OCI-LY3 (cell line): ENCODE measurements at regions not wholly inside any gene's neighbourhood (a gene's known extent, or its start where the extent isn't known, plus 50 kb on each side); places are given as distances from the start of the nearest gene placed in this dataset.

Source experiments
- H2AFZ ChIP-seq: fragments of 200-600, 300-600 bp; shearing (Covaris generic); 2 replicates; pipeline ENCODE4 v1.6.0; 2014; ENCODE audit warnings: antibody characterized with exemption, low read depth, low read length
- H3K27ac ChIP-seq: fragments of 200-600, 300-600 bp; sonication (generic); 2 replicates; pipeline ENCODE4 v1.5.1; 2014; ENCODE audit warnings: mild to moderate bottlenecking, low read length, moderate library complexity, mixed read lengths
- H3K27me3 ChIP-seq: fragments of 200-600, 300-600 bp; sonication (generic); 2 replicates; pipeline ENCODE4 v1.6.1; 2014; ENCODE audit warnings: low read depth, low read length, mixed read lengths
- H3K36me3 ChIP-seq: fragments of 200-600, 300-600 bp; sonication (generic); replicated peaks from 2 replicates; pipeline ENCODE3; 2014; ENCODE audit warnings: low read depth, low read length, mixed read lengths
- H3K4me1 ChIP-seq: fragments of 300-600, 200-600 bp; sonication (generic); 2 replicates; pipeline ENCODE4 v1.6.1; 2014; ENCODE audit warnings: low read length, mixed read lengths
- H3K4me2 ChIP-seq: fragments of 200-600, 300-600 bp; sonication (generic); 2 replicates; pipeline ENCODE4 v1.6.1; 2014; ENCODE audit warnings: low read length, mixed read lengths
- H3K4me3 ChIP-seq: fragments of 300-600, 200-600 bp; sonication (generic); 2 replicates; pipeline ENCODE4 v1.5.1; 2014; ENCODE audit warnings: antibody characterized with exemption, mild to moderate bottlenecking, low read length, moderate library complexity
- H3K79me2 ChIP-seq: fragments of 300-600, 200-600 bp; shearing (Covaris generic); 2 replicates; pipeline ENCODE4 v1.6.1; 2014; ENCODE audit warnings: mild to moderate bottlenecking, low read length, mixed read lengths
- H3K9ac ChIP-seq: fragments of 300-600, 200-600 bp; shearing (Covaris generic); 2 replicates; pipeline ENCODE4 v1.6.0; 2014; ENCODE audit warnings: mild to moderate bottlenecking, low read length, moderate library complexity
- H3K9me3 ChIP-seq: fragments of 200-600, 300-600 bp; shearing (Covaris generic); 2 replicates; pipeline ENCODE4 v1.6.1; 2014; ENCODE audit warnings: low read length, mixed read lengths; ENCODE audit not compliant: insufficient read depth
- H4K20me1 ChIP-seq: fragments of 200-600, 300-600 bp; sonication (generic); 2 replicates; pipeline ENCODE4 v1.6.1; 2016; ENCODE audit warnings: low read length, mixed read lengths; ENCODE audit not compliant: insufficient read depth
- CTCF ChIP-seq: fragments of 200-600, 300-600 bp; sonication (generic); IDR thresholded peaks from 2 replicates; pipeline ENCODE4 v1.5.1; 2014; ENCODE audit warnings: antibody characterized with exemption, low read length, low read depth
- EZH2phosphoT487 ChIP-seq: fragments of 200-600 bp; shearing (Covaris generic); IDR thresholded peaks from 2 replicates; pipeline ENCODE4 v1.6.1; 2018; ENCODE audit warnings: antibody characterized with exemption, mixed run types, low read depth

- H3K9me3 ChIP-seq, result no peaks in the 10 kb centered on the region
- no peaks in the 10 kb centered on the region for H3K79me2 ChIP-seq
- no peak for TF ChIP-seq CTCF
- TF ChIP-seq EZH2phosphoT487, result no peak
- no peak overlapping the region for H3K4me3 ChIP-seq
- no peak overlapping the region for H3K27ac ChIP-seq
- no peak overlapping the region for H3K9ac ChIP-seq
- no peak overlapping the region for H3K4me2 ChIP-seq
- H3K4me1 ChIP-seq, result no peaks in the 10 kb centered on the region
- no peaks in the 10 kb centered on the region for H4K20me1 ChIP-seq
- no peaks in the 10 kb centered on the region for H3K27me3 ChIP-seq
- no peak overlapping the region for H2AFZ ChIP-seq
- H3K36me3 ChIP-seq, result no peaks in the 10 kb centered on the region
These were observed 224.7 kb upstream of the GRAMD2B start for GRCh38 chr5:126198531-126198930.

- no peak overlapping the region for H3K4me3 ChIP-seq
- no peaks in the 10 kb centered on the region for H3K79me2 ChIP-seq
These were observed 223.7 kb upstream of the GRAMD2B start for GRCh38 chr5:126199467-126199866.

GRCh38 chr5:126208691-126209090 is 214.5 kb upstream of the GRAMD2B start:
- no peaks in the 10 kb centered on the region for H3K36me3 ChIP-seq
- no peaks in the 10 kb centered on the region for H3K4me1 ChIP-seq
- TF ChIP-seq EZH2phosphoT487, result no peak
- TF ChIP-seq CTCF, result no peak
- H3K27me3 ChIP-seq, result no peaks in the 10 kb centered on the region
- H3K4me2 ChIP-seq, result no peak overlapping the region
- no peak overlapping the region for H3K27ac ChIP-seq
- no peak overlapping the region for H3K9ac ChIP-seq
- no peaks in the 10 kb centered on the region for H3K79me2 ChIP-seq
- H3K4me3 ChIP-seq, result no peak overlapping the region
- H4K20me1 ChIP-seq, result no peaks in the 10 kb centered on the region
- no peaks in the 10 kb centered on the region for H3K9me3 ChIP-seq
- H2AFZ ChIP-seq, result no peak overlapping the region

More at GRCh38 chr5:126199467-126199866, 223.7 kb upstream of the GRAMD2B start:
- H3K27me3 ChIP-seq, result no peaks in the 10 kb centered on the region
- H4K20me1 ChIP-seq, result no peaks in the 10 kb centered on the region
- no peak overlapping the region for H3K27ac ChIP-seq
- H3K9me3 ChIP-seq, result no peaks in the 10 kb centered on the region
- H3K4me2 ChIP-seq, result no peak overlapping the region
- H3K4me1 ChIP-seq, result no peaks in the 10 kb centered on the region
- TF ChIP-seq CTCF, result no peak
- no peak for TF ChIP-seq EZH2phosphoT487
- no peak overlapping the region for H3K9ac ChIP-seq
- no peaks in the 10 kb centered on the region for H3K36me3 ChIP-seq
- no peak overlapping the region for H2AFZ ChIP-seq

- H3K4me3 ChIP-seq, result no peak overlapping the region
- no peak for TF ChIP-seq CTCF
- TF ChIP-seq EZH2phosphoT487, result no peak
These were observed 212.3 kb upstream of the GRAMD2B start for GRCh38 chr5:126210955-126211354.

More at GRCh38 chr5:126210955-126211354, 212.3 kb upstream of the GRAMD2B start:
- no peaks in the 10 kb centered on the region for H3K27me3 ChIP-seq
- no peak overlapping the region for H3K9ac ChIP-seq
- H3K27ac ChIP-seq, result no peak overlapping the region
- H3K36me3 ChIP-seq, result no peaks in the 10 kb centered on the region
- H3K4me2 ChIP-seq, result no peak overlapping the region
- no peaks in the 10 kb centered on the region for H3K4me1 ChIP-seq
- no peaks in the 10 kb centered on the region for H3K9me3 ChIP-seq
- no peaks in the 10 kb centered on the region for H4K20me1 ChIP-seq
- no peak overlapping the region for H2AFZ ChIP-seq
- H3K79me2 ChIP-seq, result no peaks in the 10 kb centered on the region
